ENCODE measurements at regions not wholly inside any gene's neighbourhood (a gene's known extent, or its start where the extent isn't known, plus 50 kb on each side); places are given as distances from the start of the nearest gene placed in this dataset.

GRCh38 chr5:63837437-63837836, 124.8 kb downstream of the HTR1A start:
- Histone ChIP-seq H3K27ac (ENCODE audit: low read depth in 1 of 2, low read length in 2 of 2) (no peak overlapping the region), H3K9me3 (replicated peaks in 1 of 2; ENCODE audit: control insufficient read depth in 1 of 2, insufficient read depth in 1 of 2, low read length in 2 of 2) (peaks cover 4 to 7% of the 10 kb centered on the region in 2 donors), H3K27me3 (ENCODE audit: control insufficient read depth in 2 of 2, insufficient read depth in 2 of 2, low read length in 2 of 2) (no peaks in the 10 kb centered on the region), H3K4me3 (replicated peaks in 1 of 3; ENCODE audit: low read depth in 2 of 3, low read length in 3 of 3) (no peak overlapping the region), H2AFZ (ENCODE audit: insufficient read depth, low read depth, low read length, poor library complexity, severe bottlenecking) (no peak overlapping the region), H3K4me1 (ENCODE audit: control insufficient read depth in 1 of 2, insufficient read depth in 2 of 2, low read length in 2 of 2) (no peaks in the 10 kb centered on the region), H3K4me2 (replicated peaks; ENCODE audit: extremely low read depth, low read length, poor library complexity, severe bottlenecking) (no peak overlapping the region), H3K79me2 (ENCODE audit: insufficient read depth, low read length) (no peaks in the 10 kb centered on the region), H4K20me1 (ENCODE audit: insufficient read depth, low read length) (no peaks in the 10 kb centered on the region), H3K36me3 (replicated peaks in 1 of 2; ENCODE audit: control insufficient read depth in 1 of 2, insufficient read depth in 2 of 2, low read length in 2 of 2) (no peaks in the 10 kb centered on the region), H3K9ac (ENCODE audit: insufficient read depth, low read length, poor library complexity, severe bottlenecking) (no peak overlapping the region)
- DNase-seq, result no peak
- Mint-ChIP-seq H3K27me3 (ENCODE audit: low read depth in 3 of 3) (peaks cover 0 to 2% (median 0%) of the 10 kb centered on the region in 3 donors), H3K4me1 (no peaks in the 10 kb centered on the region), H3K9me3 (peaks cover 0 to 11% (median 2%) of the 10 kb centered on the region in 7 donors), H3K27ac (no peak overlapping the region), H3K4me3 (no peak overlapping the region), H3K36me3 (no peaks in the 10 kb centered on the region)
- 33% methylated on average over 1 of the region's 3 CpGs for WGBS (ENCODE audit: insufficient coverage)
- intact Hi-C loops (cut with micrococcal nuclease), result no loop called here
- TF ChIP-seq, protein P1, sequence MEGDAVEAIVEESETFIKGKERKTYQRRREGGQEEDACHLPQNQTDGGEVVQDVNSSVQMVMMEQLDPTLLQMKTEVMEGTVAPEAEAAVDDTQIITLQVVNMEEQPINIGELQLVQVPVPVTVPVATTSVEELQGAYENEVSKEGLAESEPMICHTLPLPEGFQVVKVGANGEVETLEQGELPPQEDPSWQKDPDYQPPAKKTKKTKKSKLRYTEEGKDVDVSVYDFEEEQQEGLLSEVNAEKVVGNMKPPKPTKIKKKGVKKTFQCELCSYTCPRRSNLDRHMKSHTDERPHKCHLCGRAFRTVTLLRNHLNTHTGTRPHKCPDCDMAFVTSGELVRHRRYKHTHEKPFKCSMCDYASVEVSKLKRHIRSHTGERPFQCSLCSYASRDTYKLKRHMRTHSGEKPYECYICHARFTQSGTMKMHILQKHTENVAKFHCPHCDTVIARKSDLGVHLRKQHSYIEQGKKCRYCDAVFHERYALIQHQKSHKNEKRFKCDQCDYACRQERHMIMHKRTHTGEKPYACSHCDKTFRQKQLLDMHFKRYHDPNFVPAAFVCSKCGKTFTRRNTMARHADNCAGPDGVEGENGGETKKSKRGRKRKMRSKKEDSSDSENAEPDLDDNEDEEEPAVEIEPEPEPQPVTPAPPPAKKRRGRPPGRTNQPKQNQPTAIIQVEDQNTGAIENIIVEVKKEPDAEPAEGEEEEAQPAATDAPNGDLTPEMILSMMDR (IDR thresholded peaks at IDR 0.05), result no peak

DNA sequence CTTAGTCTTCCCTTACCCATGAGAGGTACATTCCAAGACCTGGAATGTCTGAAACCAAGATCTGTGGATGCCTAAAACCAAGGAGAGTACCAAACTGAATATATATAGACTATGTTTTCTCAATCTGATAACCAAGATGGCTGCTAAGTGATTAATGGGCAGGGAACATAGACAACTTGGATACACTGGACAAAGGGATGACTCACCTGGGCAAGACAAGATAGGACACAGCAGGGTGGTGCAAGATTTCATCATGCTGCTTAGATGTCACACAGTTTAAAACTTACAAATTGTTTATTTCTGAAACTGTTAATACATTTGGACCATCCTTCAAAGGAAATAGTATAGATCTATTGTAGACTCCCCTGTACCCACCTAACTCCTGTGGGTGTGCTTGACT, 130.9 kb downstream of the HTR1A start:
- Histone ChIP-seq H4K20me1 (ENCODE audit: insufficient read depth, low read length) (no peaks in the 10 kb centered on the region), H3K4me2 (replicated peaks; ENCODE audit: extremely low read depth, low read length, poor library complexity, severe bottlenecking) (no peak overlapping the region), H3K9me3 (replicated peaks in 1 of 2; ENCODE audit: control insufficient read depth in 1 of 2, insufficient read depth in 1 of 2, low read length in 2 of 2) (no peaks in the 10 kb centered on the region), H3K27ac (ENCODE audit: low read depth in 1 of 2, low read length in 2 of 2) (no peak overlapping the region), H3K4me1 (ENCODE audit: control insufficient read depth in 1 of 2, insufficient read depth in 2 of 2, low read length in 2 of 2) (no peaks in the 10 kb centered on the region), H3K79me2 (ENCODE audit: insufficient read depth, low read length) (no peaks in the 10 kb centered on the region), H3K9ac (ENCODE audit: insufficient read depth, low read length, poor library complexity, severe bottlenecking) (no peak overlapping the region), H3K4me3 (replicated peaks in 1 of 3; ENCODE audit: low read depth in 2 of 3, low read length in 3 of 3) (no peak overlapping the region), H3K36me3 (replicated peaks in 1 of 2; ENCODE audit: control insufficient read depth in 1 of 2, insufficient read depth in 2 of 2, low read length in 2 of 2) (no peaks in the 10 kb centered on the region), H2AFZ (ENCODE audit: insufficient read depth, low read depth, low read length, poor library complexity, severe bottlenecking) (no peak overlapping the region), H3K27me3 (ENCODE audit: control insufficient read depth in 2 of 2, insufficient read depth in 2 of 2, low read length in 2 of 2) (no peaks in the 10 kb centered on the region)
- Mint-ChIP-seq H3K27ac (no peak overlapping the region), H3K4me1 (no peaks in the 10 kb centered on the region), H3K4me3 (no peak overlapping the region), H3K9me3 (peaks cover 0 to 4% (median 0%) of the 10 kb centered on the region in 7 donors), H3K36me3 (no peaks in the 10 kb centered on the region), H3K27me3 (ENCODE audit: low read depth in 3 of 3) (peaks cover 0 to 2% (median 0%) of the 10 kb centered on the region in 3 donors)
- no peak for DNase-seq
- TF ChIP-seq, protein P1 (IDR thresholded peaks at IDR 0.05), result no peak
- intact Hi-C loops (cut with micrococcal nuclease), result no loop called here

All from CD14-positive monocyte (primary cell).